HepG2 (cell line): ENCODE measurements at regions not wholly inside any gene's neighbourhood (a gene's known extent, or its start where the extent isn't known, plus 50 kb on each side); places are given as distances from the start of the nearest gene placed in this dataset.

Experiments
- ATAC-seq: fragments of 200-7000 bp; cut with Tn5 transposase; 3 replicates; pipeline ENCODE4 v1.9.1; 2020; ENCODE audit warnings: mild to moderate bottlenecking, moderate library complexity
- BruUV-seq: library from RNA; stranded (reverse); fragments of 400-500 nt; replicated peaks from 2 replicates; lab custom pipeline; 2021; lab: Mats Ljungman, UMichigan
- CTCF ChIA-PET: fragments of 300-600 bp; formaldehyde crosslinking; extraction: SDS; loops from one replicate; lab custom pipeline; 2021; ENCODE audit warnings: low total read pairs, inconsistent platforms, low intra/inter-chr PET ratio; lab: Yijun Ruan, JAX
- POLR2A ChIA-PET: fragments of 350-600 bp; sonication (Branson Sonifier 250); formaldehyde crosslinking; loops from one replicate; lab custom pipeline; 2020; ENCODE audit warnings: antibody characterized with exemption, inconsistent platforms; lab: Yijun Ruan, JAX
- DNase-seq: peaks from one replicate; pipeline ENCODE4 v3.0.0-alpha.2; 2015; ENCODE audit warnings: low spot score
- FAIRE-seq: peaks from 3 replicates; lab custom pipeline; 2011; peaks lifted over from hg19 to GRCh38; lab: Jason Lieb, UNC
- H2AFZ ChIP-seq: one replicate; pipeline ENCODE4 v1.6.1; 2011; ENCODE audit warnings: low read length, inconsistent platforms
- H3K27ac ChIP-seq: fragments of 300-600 bp; 3 replicates; pipeline ENCODE4 v1.8.0; 2011; ENCODE audit warnings: mixed run types, mild to moderate bottlenecking, mixed read lengths, low read length, inconsistent platforms; ENCODE audit not compliant: insufficient read depth; ENCODE audit errors: extremely low read length
- H3K27me3 ChIP-seq, 2 experiments: fragments of 200-600 bp in 1 of 2; 2 replicates in 1 of 2; 3 replicates in 1 of 2; pipeline versions ENCODE4 v1.6.0 to v1.8.0; 2011; ENCODE audit warnings: low read length in 2 of 2, mild to moderate bottlenecking in 2 of 2, moderate library complexity in 2 of 2, inconsistent platforms in 1 of 2; ENCODE audit not compliant: insufficient read depth in 2 of 2, control insufficient read depth in 1 of 2
- H3K36me3 ChIP-seq, 2 experiments: fragments of 200-600 bp in 1 of 2; replicated peaks in 1 of 2; 2 replicates in 1 of 2; 3 replicates in 1 of 2; pipeline versions ENCODE4 v1.5.1 to v1.8.0; 2011; ENCODE audit warnings: low read length in 2 of 2, inconsistent platforms in 1 of 2; ENCODE audit not compliant: insufficient read depth in 2 of 2, control insufficient read depth in 1 of 2
- H3K4me1 ChIP-seq: 2 replicates; pipeline ENCODE4 v1.5.1; 2012; ENCODE audit warnings: low read length, inconsistent platforms; ENCODE audit not compliant: insufficient read depth
- H3K4me2 ChIP-seq: 2 replicates; pipeline ENCODE4 v1.6.0; 2011; ENCODE audit warnings: low read depth, low read length, inconsistent platforms
- H3K4me3 ChIP-seq, 3 experiments: fragments of 200-600 bp in 1 of 3; sonication (generic), shearing (Covaris generic) in 1 of 3; replicated peaks in 1 of 3; 2 replicates each; pipeline ENCODE4 v1.5.1; 2011 to 2016; ENCODE audit warnings: low read length in 3 of 3, inconsistent platforms in 2 of 3, low read depth in 2 of 3, mild to moderate bottlenecking in 2 of 3, control low read depth in 1 of 3, mixed read lengths in 1 of 3; ENCODE audit not compliant: insufficient read depth in 1 of 3
- H3K79me2 ChIP-seq: one replicate; pipeline ENCODE4 v1.6.1; 2011; ENCODE audit warnings: low read length, inconsistent platforms; ENCODE audit not compliant: insufficient read depth
- H3K9ac ChIP-seq: 2 replicates; pipeline ENCODE4 v1.6.0; 2011; ENCODE audit warnings: mild to moderate bottlenecking, low read depth, low read length, inconsistent platforms; ENCODE audit not compliant: insufficient read depth
- H3K9me3 ChIP-seq: 2 replicates; pipeline ENCODE4 v1.5.1; 2012; ENCODE audit warnings: mild to moderate bottlenecking, low read length
- H4K20me1 ChIP-seq: 2 replicates; pipeline ENCODE4 v1.6.0; 2011; ENCODE audit warnings: inconsistent platforms, mild to moderate bottlenecking, low read length, moderate library complexity; ENCODE audit not compliant: insufficient read depth
- BRCA1 ChIP-seq: sonication (generic); formaldehyde crosslinking; IDR thresholded peaks from 2 replicates; pipeline ENCODE4 v1.4.0; 2020; ENCODE audit warnings: missing genetic modification reagents
- GATAD2A ChIP-seq: IDR thresholded peaks from 2 replicates; pipeline ENCODE4 v1.6.1; 2016
- RCOR2 ChIP-seq: IDR thresholded peaks from 2 replicates; pipeline ENCODE4 v1.6.1; 2016; ENCODE audit warnings: missing biosample characterization, missing genetic modification reagents
- RFX1 ChIP-seq: fragments of 450-650 bp; IDR thresholded peaks from 2 replicates; pipeline ENCODE4 v1.6.1; 2017
- THYN1 ChIP-seq: sonication (generic); formaldehyde crosslinking; IDR thresholded peaks from 2 replicates; pipeline ENCODE4 v1.8.1; 2023; ENCODE audit warnings: low read depth, mild to moderate bottlenecking, moderate library complexity, missing genetic modification reagents, borderline replicate concordance
- ZEB1 ChIP-seq: IDR thresholded peaks from 2 replicates; pipeline ENCODE4 v1.6.1; 2012; ENCODE audit warnings: mild to moderate bottlenecking, low read depth, inconsistent platforms; ENCODE audit not compliant: insufficient replicate concordance
- ZFP37 ChIP-seq: sonication (generic); formaldehyde crosslinking; IDR thresholded peaks from 2 replicates; pipeline ENCODE4 v1.4.0; 2020; ENCODE audit warnings: missing genetic modification reagents, borderline replicate concordance
- ZFP41 ChIP-seq: sonication (generic); formaldehyde crosslinking; IDR thresholded peaks from 2 replicates; pipeline ENCODE4 v1.4.0; 2020; ENCODE audit warnings: mild to moderate bottlenecking, missing genetic modification reagents, borderline replicate concordance
- ZNF121 ChIP-seq: sonication (generic); formaldehyde crosslinking; IDR thresholded peaks from 2 replicates; pipeline ENCODE4 v1.5.0; 2020; ENCODE audit warnings: mild to moderate bottlenecking, missing genetic modification reagents
- ZNF484 ChIP-seq: sonication (generic); formaldehyde crosslinking; IDR thresholded peaks from 2 replicates; pipeline ENCODE4 v1.5.1; 2020; ENCODE audit warnings: mild to moderate bottlenecking, low read depth, missing genetic modification reagents, borderline replicate concordance
- WGBS: methylation state at CpG from one replicate; pipeline ENCODE4 v1.1.6; 2017; ENCODE audit warnings: low lambda C conversion rate; 5-methylcytosine and 5-hydroxymethylcytosine counted together
- in situ Hi-C: cut with HindIII; loops from 2 replicates; pipeline ENCODE4 v1.10.0; 2017; ENCODE audit warnings: low pct_unique_long_range_greater_than_20kb; ENCODE audit not compliant: extremely low pct_ligation_motif_present
- intact Hi-C: fragments of 100-400 bp; cut with micrococcal nuclease; formaldehyde crosslinking; loops from one replicate; pipeline ENCODE4 v1.10.0; 2022; ENCODE audit not compliant: unreplicated experiment
- TF ChIP-seq, protein P1 (sequence below): sonication (generic); formaldehyde crosslinking; IDR thresholded peaks from 2 replicates; pipeline ENCODE4 v1.4.0; 2020; ENCODE audit warnings: missing genetic modification reagents, mild to moderate bottlenecking, borderline replicate concordance
- TF ChIP-seq, protein P2 (sequence below): sonication (generic); formaldehyde crosslinking; IDR thresholded peaks from 2 replicates; pipeline ENCODE4 v1.5.1; 2020; ENCODE audit warnings: mild to moderate bottlenecking, missing genetic modification reagents

DNA sequence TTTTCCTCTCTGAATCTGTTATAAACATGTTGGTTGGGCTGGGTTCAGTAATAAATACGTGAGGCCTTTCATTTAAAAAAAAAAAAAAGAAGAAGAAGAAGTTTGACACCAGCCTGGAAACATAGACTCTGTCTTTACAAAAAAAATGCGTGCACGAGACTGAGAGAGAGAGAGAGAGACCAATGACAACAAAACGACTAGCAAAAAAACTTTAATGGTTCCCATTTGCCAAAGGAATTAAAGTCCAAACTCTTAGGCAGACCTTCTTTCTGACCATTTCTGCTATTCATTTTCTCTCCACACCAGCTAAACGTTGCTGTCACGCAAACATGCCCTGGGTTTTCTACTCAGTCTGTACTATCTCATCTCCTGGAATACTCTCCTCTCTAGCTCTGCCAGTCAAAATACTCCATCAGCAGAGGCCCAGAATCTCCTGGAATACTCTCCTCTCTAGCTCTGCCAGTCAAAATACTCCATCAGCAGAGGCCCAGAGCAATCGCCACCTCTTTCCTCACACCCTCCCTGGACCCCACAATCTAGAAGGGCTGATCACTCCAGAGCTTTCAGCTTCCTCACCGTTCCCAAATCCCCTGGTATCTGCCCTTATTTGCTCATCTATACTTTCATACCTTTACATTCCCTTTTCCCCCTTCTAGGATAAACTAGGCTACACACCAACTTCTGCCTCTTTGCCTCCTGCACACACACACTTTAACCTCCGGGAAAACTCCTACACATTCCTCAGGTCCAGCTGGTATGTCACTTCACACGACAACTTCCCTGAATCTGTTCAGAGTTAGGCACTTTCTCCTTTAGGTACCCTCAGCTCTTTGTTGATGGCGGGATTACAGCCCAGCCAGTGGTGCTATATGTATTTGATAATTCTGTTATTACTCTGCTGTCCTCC is 100.0 kb downstream of the CDC7 start:
- H2AFZ ChIP-seq: no peak overlapping the region
- ChIA-PET POLR2A (no interaction called here), CTCF (no interaction called here)
- in situ Hi-C loops: no loop called here
- intact Hi-C loops: no loop called here
- H3K79me2 ChIP-seq: no peaks in the 10 kb centered on the region
- H3K27me3 ChIP-seq: peaks cover 0 to 6% of the 10 kb centered on the region in 2 experiments; a peak in 1 of 5 replicates
- no peak overlapping the region for H3K4me2 ChIP-seq
- H3K4me1 ChIP-seq: 0 out of 2 replicates have a peak, but pooled peaks cover 8% of the 10 kb centered on the region
- DNase-seq (no peak), FAIRE-seq (no peak), ATAC-seq (no peak)
- 17% methylated on average over 11 of the region's 11 CpGs for WGBS
- no peak overlapping the region for H3K9ac ChIP-seq
- no peak overlapping the region for H3K4me3 ChIP-seq
- BruUV-seq: no TSS peak
- no peak for TF ChIP-seq ZEB1
- TF ChIP-seq, protein P1, sequence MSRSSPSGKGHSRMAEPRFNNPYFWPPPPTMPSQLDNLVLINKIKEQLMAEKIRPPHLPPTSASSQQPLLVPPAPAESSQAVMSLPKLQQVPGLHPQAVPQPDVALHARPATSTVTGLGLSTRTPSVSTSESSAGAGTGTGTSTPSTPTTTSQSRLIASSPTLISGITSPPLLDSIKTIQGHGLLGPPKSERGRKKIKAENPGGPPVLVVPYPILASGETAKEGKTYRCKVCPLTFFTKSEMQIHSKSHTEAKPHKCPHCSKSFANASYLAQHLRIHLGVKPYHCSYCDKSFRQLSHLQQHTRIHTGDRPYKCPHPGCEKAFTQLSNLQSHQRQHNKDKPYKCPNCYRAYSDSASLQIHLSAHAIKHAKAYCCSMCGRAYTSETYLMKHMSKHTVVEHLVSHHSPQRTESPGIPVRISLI: no peak
- TF ChIP-seq ZFP41 (CRISPR knock-in tag): no peak
- no peak for TF ChIP-seq THYN1 (CRISPR knock-in tag)
- no peak for TF ChIP-seq ZFP37 (CRISPR knock-in tag)
- TF ChIP-seq BRCA1 (CRISPR knock-in tag): no peak
- TF ChIP-seq, protein P2, sequence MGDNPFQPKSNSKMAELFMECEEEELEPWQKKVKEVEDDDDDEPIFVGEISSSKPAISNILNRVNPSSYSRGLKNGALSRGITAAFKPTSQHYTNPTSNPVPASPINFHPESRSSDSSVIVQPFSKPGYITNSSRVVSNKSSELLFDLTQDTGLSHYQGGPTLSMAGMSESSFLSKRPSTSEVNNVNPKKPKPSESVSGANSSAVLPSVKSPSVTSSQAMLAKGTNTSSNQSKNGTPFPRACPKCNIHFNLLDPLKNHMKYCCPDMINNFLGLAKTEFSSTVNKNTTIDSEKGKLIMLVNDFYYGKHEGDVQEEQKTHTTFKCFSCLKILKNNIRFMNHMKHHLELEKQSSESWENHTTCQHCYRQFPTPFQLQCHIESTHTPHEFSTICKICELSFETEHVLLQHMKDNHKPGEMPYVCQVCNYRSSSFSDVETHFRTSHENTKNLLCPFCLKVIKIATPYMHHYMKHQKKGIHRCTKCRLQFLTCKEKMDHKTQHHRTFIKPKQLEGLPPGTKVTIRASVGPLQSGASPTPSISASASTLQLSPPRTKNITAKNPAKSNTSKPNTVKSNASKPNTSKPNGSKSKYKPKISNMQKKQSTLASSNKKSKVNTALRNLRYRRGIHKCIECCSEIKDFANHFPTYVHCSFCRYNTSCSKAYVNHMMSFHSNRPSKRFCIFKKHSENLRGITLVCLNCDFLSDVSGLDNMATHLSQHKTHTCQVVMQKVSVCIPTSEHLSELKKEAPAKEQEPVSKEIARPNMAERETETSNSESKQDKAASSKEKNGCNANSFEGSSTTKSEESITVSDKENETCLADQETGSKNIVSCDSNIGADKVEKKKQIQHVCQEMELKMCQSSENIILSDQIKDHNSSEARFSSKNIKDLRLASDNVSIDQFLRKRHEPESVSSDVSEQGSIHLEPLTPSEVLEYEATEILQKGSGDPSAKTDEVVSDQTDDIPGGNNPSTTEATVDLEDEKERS (CRISPR knock-in tag): no peak
- no peak for TF ChIP-seq RFX1
- no peak for TF ChIP-seq RCOR2 (CRISPR knock-in tag)
- no peak for TF ChIP-seq ZNF484
- no peak for TF ChIP-seq GATAD2A (CRISPR knock-in tag)
- TF ChIP-seq ZNF121: no peak
- no peaks in the 10 kb centered on the region for H3K9me3 ChIP-seq
- H3K36me3 ChIP-seq: no peaks in the 10 kb centered on the region
- no peak overlapping the region for H3K27ac ChIP-seq
- no peaks in the 10 kb centered on the region for H4K20me1 ChIP-seq
